CD4-positive, alpha-beta T cell (primary cell): ENCODE measurements at regions not wholly inside any gene's neighbourhood (a gene's known extent, or its start where the extent isn't known, plus 50 kb on each side); places are given as distances from the start of the nearest gene placed in this dataset.

Source experiments
- ATAC-seq: fragments of 200-7000 bp; cut with Tn5 transposase; one replicate; pipeline ENCODE4 v1.10.0; 2022; ENCODE audit warnings: mild to moderate bottlenecking; ENCODE audit not compliant: poor library complexity
- CTCF ChIA-PET: fragments of 350-600 bp; sonication (Branson Sonifier 250); formaldehyde crosslinking; loops from one replicate; lab custom pipeline; 2021; ENCODE audit warnings: antibody characterized with exemption, inconsistent platforms; lab: Charles Lee
- POLR2A ChIA-PET: fragments of 350-600 bp; sonication (Branson Sonifier 250); formaldehyde crosslinking; loops from one replicate; lab custom pipeline; 2021; ENCODE audit warnings: antibody characterized with exemption, inconsistent platforms; lab: Charles Lee
- DNase-seq, 14 experiments: peaks; one replicate each; pipeline ENCODE4 v3.0.0-alpha.2; 2013 to 2020; ENCODE audit warnings: mixed read lengths in 2 of 14
- H3K27ac ChIP-seq, 2 donors: one replicate each; pipeline versions ENCODE4 v1.5.1 to v1.7.0; 2013; ENCODE audit warnings: low read length in 2 of 2, low read depth in 1 of 2, mild to moderate bottlenecking in 1 of 2
- H3K27me3 ChIP-seq, 2 experiments: 1 replicate in 1 of 2; 2 replicates in 1 of 2; pipeline versions ENCODE4 v1.6.1 to v1.7.0; 2013; ENCODE audit warnings: low read length in 2 of 2, control low read depth in 1 of 2, mild to moderate bottlenecking in 1 of 2, moderate library complexity in 1 of 2; ENCODE audit not compliant: insufficient read depth in 2 of 2, control insufficient read depth in 1 of 2
- H3K36me3 ChIP-seq: one replicate; pipeline ENCODE4 v1.6.1; 2013; ENCODE audit warnings: low read length, control low read depth; ENCODE audit not compliant: insufficient read depth
- H3K4me1 ChIP-seq: one replicate; pipeline ENCODE4 v1.6.1; 2013; ENCODE audit warnings: low read length, control low read depth; ENCODE audit not compliant: insufficient read depth
- H3K4me3 ChIP-seq: one replicate; pipeline ENCODE4 v1.5.1; 2013; ENCODE audit warnings: mild to moderate bottlenecking, low read length, moderate library complexity
- H3K9me3 ChIP-seq, 2 experiments: 1 replicate in 1 of 2; 2 replicates in 1 of 2; pipeline versions ENCODE4 v1.6.1 to v1.7.0; 2013; ENCODE audit warnings: low read length in 2 of 2, mild to moderate bottlenecking in 2 of 2, control low read depth in 1 of 2, moderate library complexity in 1 of 2; ENCODE audit not compliant: control insufficient read depth in 1 of 2, insufficient read depth in 1 of 2
- H3K27ac Mint-ChIP-seq: one replicate; pipeline ENCODE4 v1.8.0; 2020; ENCODE audit warnings: mixed read lengths
- H3K27me3 Mint-ChIP-seq: one replicate; pipeline ENCODE4 v1.8.0; 2021; ENCODE audit warnings: mixed read lengths
- H3K36me3 Mint-ChIP-seq: one replicate; pipeline ENCODE4 v1.8.0; 2021; ENCODE audit warnings: low read depth, mixed read lengths
- H3K4me1 Mint-ChIP-seq: one replicate; pipeline ENCODE4 v1.8.0; 2021; ENCODE audit warnings: low read depth, mixed read lengths
- H3K4me3 Mint-ChIP-seq: one replicate; pipeline ENCODE4 v1.8.0; 2020; ENCODE audit warnings: mild to moderate bottlenecking, mixed read lengths
- H3K9me3 Mint-ChIP-seq: one replicate; pipeline ENCODE4 v1.8.0; 2020; ENCODE audit warnings: mixed read lengths
- intact Hi-C, 2 experiments: fragments of 100-400 bp; cut with DNase I in 1 of 2; cut with micrococcal nuclease in 1 of 2; formaldehyde crosslinking; loops; one replicate each; pipeline versions ENCODE4 v1.15.1 to v1.9.0; 2023 to 2025; cut with DNase I, micrococcal nuclease
- TF ChIP-seq, protein P1 (sequence below): fragments of 200-600 bp; IDR thresholded peaks from one replicate; pipeline ENCODE4 v1.8.0; 2022; ENCODE audit warnings: antibody characterized with exemption, mild to moderate bottlenecking

- TF ChIP-seq, protein P1, sequence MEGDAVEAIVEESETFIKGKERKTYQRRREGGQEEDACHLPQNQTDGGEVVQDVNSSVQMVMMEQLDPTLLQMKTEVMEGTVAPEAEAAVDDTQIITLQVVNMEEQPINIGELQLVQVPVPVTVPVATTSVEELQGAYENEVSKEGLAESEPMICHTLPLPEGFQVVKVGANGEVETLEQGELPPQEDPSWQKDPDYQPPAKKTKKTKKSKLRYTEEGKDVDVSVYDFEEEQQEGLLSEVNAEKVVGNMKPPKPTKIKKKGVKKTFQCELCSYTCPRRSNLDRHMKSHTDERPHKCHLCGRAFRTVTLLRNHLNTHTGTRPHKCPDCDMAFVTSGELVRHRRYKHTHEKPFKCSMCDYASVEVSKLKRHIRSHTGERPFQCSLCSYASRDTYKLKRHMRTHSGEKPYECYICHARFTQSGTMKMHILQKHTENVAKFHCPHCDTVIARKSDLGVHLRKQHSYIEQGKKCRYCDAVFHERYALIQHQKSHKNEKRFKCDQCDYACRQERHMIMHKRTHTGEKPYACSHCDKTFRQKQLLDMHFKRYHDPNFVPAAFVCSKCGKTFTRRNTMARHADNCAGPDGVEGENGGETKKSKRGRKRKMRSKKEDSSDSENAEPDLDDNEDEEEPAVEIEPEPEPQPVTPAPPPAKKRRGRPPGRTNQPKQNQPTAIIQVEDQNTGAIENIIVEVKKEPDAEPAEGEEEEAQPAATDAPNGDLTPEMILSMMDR: no peak
- ATAC-seq (no peak), DNase-seq (no peak)
- Mint-ChIP-seq H3K4me3 (no peak overlapping the region), H3K4me1 (no peaks in the 10 kb centered on the region), H3K27me3 (no peaks in the 10 kb centered on the region), H3K9me3 (peaks cover 2% of the 10 kb centered on the region), H3K36me3 (no peaks in the 10 kb centered on the region), H3K27ac (no peak overlapping the region)
- CTCF ChIA-PET: no interaction called here
- Histone ChIP-seq H3K27ac (no peak overlapping the region), H3K9me3 (no peaks in the 10 kb centered on the region), H3K36me3 (no peaks in the 10 kb centered on the region), H3K4me1 (no peaks in the 10 kb centered on the region), H3K27me3 (no peaks in the 10 kb centered on the region), H3K4me3 (no peak overlapping the region)
- intact Hi-C loops: no loop called here
- POLR2A ChIA-PET: no interaction called here
These were observed 272.6 kb downstream of the CCER1 start for GRCh38 chr12:90682398-90682797.

DNA sequence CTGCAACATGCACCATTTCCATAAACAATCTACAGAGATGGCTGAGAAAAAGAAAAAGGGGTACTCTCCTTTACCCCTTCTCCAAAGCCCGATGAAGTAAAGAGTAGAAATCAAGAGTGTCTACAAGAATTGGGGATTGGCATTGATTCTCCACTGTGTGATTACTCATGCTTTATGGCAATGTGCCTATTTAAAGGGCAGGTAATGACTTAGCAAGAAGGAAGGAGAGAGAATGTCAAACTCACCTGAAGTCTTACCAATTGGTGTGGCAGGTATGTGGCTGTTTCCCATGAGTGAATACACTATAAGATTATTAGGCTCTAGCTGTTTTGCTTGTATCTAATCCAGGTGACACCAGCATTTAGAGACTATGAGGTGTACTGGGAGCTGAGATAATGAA, 275.3 kb downstream of the CCER1 start:
- no peaks in the 10 kb centered on the region for H3K9me3 ChIP-seq
- ATAC-seq (no peak), DNase-seq (no peak)
- no peaks in the 10 kb centered on the region for H3K4me1 ChIP-seq
- H3K27ac ChIP-seq: no peak overlapping the region
- ChIA-PET CTCF (no interaction called here), POLR2A (no interaction called here)
- Mint-ChIP-seq H3K27ac (no peak overlapping the region), H3K27me3 (no peaks in the 10 kb centered on the region), H3K9me3 (peaks cover 2% of the 10 kb centered on the region), H3K36me3 (no peaks in the 10 kb centered on the region), H3K4me3 (no peak overlapping the region), H3K4me1 (no peaks in the 10 kb centered on the region)
- intact Hi-C loops: no loop called here
- H3K36me3 ChIP-seq: no peaks in the 10 kb centered on the region
- TF ChIP-seq, protein P1: no peak
- H3K27me3 ChIP-seq: no peaks in the 10 kb centered on the region
- H3K4me3 ChIP-seq: no peak overlapping the region

DNA sequence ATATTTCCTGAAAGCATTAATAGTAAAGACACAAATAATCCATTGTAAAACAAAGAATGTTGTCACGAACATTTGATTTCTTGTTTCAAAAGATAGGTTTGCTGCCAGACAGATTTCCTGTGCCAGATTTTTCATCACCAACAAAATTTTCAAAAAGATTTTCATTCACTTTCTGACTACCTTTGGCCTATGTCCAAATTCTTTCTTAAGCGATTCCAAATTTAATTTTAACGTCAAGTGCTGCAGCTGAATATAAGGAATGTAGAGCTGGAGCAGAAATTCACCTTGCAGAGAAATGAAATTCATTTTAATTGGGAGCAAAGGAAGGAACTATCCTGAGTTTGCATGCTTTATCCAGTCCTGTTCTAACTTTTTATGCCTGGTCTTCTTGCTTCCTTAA, 277.4 kb downstream of the CCER1 start:
- Mint-ChIP-seq H3K27ac (no peak overlapping the region), H3K4me1 (no peaks in the 10 kb centered on the region), H3K9me3 (peaks cover 2% of the 10 kb centered on the region), H3K27me3 (no peaks in the 10 kb centered on the region), H3K36me3 (no peaks in the 10 kb centered on the region), H3K4me3 (no peak overlapping the region)
- intact Hi-C loops: no loop called here
- Histone ChIP-seq H3K36me3 (no peaks in the 10 kb centered on the region), H3K9me3 (no peaks in the 10 kb centered on the region), H3K4me1 (no peaks in the 10 kb centered on the region), H3K4me3 (no peak overlapping the region), H3K27ac (no peak overlapping the region), H3K27me3 (no peaks in the 10 kb centered on the region)
- CTCF ChIA-PET: no interaction called here
- no peak for DNase-seq
- ATAC-seq: no peak
- POLR2A ChIA-PET: no interaction called here
- TF ChIP-seq, protein P1: no peak
